Prostate gland (tissue), 2 donors: ENCODE measurements at regions not wholly inside any gene's neighbourhood (a gene's known extent, or its start where the extent isn't known, plus 50 kb on each side); places are given as distances from the start of the nearest gene placed in this dataset.

ENCODE experiments used
- POLR2A ChIP-seq: fragments of 450-650 bp; IDR thresholded peaks from one replicate; pipeline ENCODE4 v1.6.1; 2016; ENCODE audit warnings: antibody characterized with exemption, mild to moderate bottlenecking
- TF ChIP-seq, protein P1 (sequence below), 4 experiments: fragments of 200-600 bp in 2 of 4; fragments of 450-650 bp in 2 of 4; sonication (generic) in 2 of 4; IDR thresholded peaks; 1 replicate in 3 of 4; 2 replicates in 1 of 4; pipeline ENCODE4 v1.5.1; 2016 to 2019; ENCODE audit warnings: antibody characterized with exemption in 4 of 4, mild to moderate bottlenecking in 2 of 4, moderate library complexity in 2 of 4

DNA sequence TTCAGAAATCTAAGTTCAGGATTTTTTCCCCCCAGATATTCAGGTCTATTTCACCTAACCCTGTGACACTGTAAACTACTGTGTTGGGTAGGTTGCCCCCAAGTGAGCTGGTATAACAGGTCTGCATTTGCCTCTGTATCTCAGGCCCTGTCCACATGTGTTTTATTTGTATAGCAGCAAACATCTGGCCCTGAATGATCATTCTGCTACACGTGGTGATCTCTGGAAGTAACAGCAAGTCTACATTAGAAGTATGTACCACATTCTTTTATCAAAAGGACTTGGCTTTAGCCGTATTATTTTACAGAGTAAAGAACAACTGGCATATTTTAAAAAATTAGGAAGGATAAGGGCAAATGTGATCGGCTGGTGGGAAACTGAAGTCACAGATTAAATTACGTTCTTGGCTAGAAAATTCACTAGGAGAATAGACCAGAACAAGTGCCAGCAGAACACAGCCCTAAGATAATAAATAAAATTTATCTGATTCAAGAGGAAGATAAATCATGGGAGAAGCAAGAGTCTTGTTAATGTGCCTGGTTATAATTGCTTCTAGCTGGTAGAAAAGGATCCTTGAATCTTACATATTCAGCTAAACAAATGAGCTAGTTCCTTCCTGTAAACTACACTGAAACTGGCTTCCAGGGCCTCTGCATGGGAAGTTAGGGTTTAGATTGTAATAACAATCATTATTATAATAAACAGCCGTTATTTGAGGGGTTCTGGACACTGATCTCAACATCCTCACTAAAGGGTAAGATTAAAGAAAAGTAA lies 192.1 kb downstream of the SAMD5 start:
- TF ChIP-seq, protein P1, sequence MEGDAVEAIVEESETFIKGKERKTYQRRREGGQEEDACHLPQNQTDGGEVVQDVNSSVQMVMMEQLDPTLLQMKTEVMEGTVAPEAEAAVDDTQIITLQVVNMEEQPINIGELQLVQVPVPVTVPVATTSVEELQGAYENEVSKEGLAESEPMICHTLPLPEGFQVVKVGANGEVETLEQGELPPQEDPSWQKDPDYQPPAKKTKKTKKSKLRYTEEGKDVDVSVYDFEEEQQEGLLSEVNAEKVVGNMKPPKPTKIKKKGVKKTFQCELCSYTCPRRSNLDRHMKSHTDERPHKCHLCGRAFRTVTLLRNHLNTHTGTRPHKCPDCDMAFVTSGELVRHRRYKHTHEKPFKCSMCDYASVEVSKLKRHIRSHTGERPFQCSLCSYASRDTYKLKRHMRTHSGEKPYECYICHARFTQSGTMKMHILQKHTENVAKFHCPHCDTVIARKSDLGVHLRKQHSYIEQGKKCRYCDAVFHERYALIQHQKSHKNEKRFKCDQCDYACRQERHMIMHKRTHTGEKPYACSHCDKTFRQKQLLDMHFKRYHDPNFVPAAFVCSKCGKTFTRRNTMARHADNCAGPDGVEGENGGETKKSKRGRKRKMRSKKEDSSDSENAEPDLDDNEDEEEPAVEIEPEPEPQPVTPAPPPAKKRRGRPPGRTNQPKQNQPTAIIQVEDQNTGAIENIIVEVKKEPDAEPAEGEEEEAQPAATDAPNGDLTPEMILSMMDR (IDR thresholded peaks at IDR 0.05), result no peak
- no peak for TF ChIP-seq POLR2A
